Neural progenitor cell (in vitro differentiated cells): ENCODE measurements at regions not wholly inside any gene's neighbourhood (a gene's known extent, or its start where the extent isn't known, plus 50 kb on each side); places are given as distances from the start of the nearest gene placed in this dataset.

Source experiments
- CTCF ChIP-seq: fragments of 200-600 bp; sonication (generic); IDR thresholded peaks from 2 replicates; pipeline ENCODE4 v1.5.1; 2017; ENCODE audit warnings: antibody characterized with exemption, mild to moderate bottlenecking
- EZH2phosphoT487 ChIP-seq: fragments of 200-600 bp; sonication (generic); IDR thresholded peaks from 2 replicates; pipeline ENCODE4 v1.6.1; 2017; ENCODE audit warnings: antibody characterized with exemption

DNA sequence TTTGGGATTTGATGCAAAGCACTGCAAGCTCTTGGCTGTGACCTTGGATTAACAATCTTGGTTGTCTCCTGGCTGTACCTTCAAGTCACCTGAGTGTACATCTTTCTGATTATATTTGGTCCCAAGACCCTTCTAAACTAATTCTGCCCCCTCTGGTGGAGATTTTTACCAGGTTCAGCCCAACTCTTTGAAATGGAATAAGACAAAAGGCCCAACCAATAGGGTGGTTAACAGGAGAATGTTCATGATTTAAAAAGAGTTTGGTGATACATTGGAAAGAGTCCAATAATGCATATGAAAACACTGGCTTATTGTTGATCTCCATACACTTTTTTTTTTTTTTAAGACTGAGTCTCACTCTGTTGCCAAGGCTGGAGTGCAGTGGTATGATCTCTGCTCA, 77.5 kb upstream of the CD83 start:
- TF ChIP-seq CTCF (peak; percentile 36), EZH2phosphoT487 (no peak)
